ENCODE measurements at regions not wholly inside any gene's neighbourhood (a gene's known extent, or its start where the extent isn't known, plus 50 kb on each side); places are given as distances from the start of the nearest gene placed in this dataset.

GRCh38 chr16:73663720-73664119 is 615.8 kb upstream of the ZFHX3 start:
- no peak for DNase-seq

GRCh38 chr16:73636196-73636595 is 588.3 kb upstream of the ZFHX3 start:
- no peak for DNase-seq

GRCh38 chr16:73629011-73629410 is 581.1 kb upstream of the ZFHX3 start:
- no peak for DNase-seq

- DNase-seq: no peak
These were observed 569.8 kb upstream of the ZFHX3 start for GRCh38 chr16:73617738-73618137.

GRCh38 chr16:73616770-73617169 is 568.8 kb upstream of the ZFHX3 start:
- DNase-seq: no peak

GRCh38 chr16:73616166-73616753 is 568.3 kb upstream of the ZFHX3 start:
- DNase-seq: peak; percentile 52

GRCh38 chr16:73615071-73615940 is 567.4 kb upstream of the ZFHX3 start:
- no peak for DNase-seq

- no peak for DNase-seq
These were observed 566.2 kb upstream of the ZFHX3 start for GRCh38 chr16:73614131-73614530.

GRCh38 chr16:73610605-73611156 is 562.8 kb upstream of the ZFHX3 start:
- no peak for DNase-seq

GRCh38 chr16:73610160-73610559 is 562.2 kb upstream of the ZFHX3 start:
- DNase-seq: no peak

- DNase-seq: no peak
These were observed 561.0 kb upstream of the ZFHX3 start for GRCh38 chr16:73608911-73609310.

GRCh38 chr16:73605309-73605708 is 557.4 kb upstream of the ZFHX3 start:
- DNase-seq: no peak

- no peak for DNase-seq
These were observed 554.0 kb upstream of the ZFHX3 start for GRCh38 chr16:73601911-73602310.

- no peak for DNase-seq
These were observed 551.9 kb upstream of the ZFHX3 start for GRCh38 chr16:73599870-73600269.

GRCh38 chr16:73599351-73599750 is 551.4 kb upstream of the ZFHX3 start:
- DNase-seq: no peak

- DNase-seq: no peak
These were observed 536.2 kb upstream of the ZFHX3 start for GRCh38 chr16:73584157-73584556.

- DNase-seq: no peak
These were observed 524.4 kb upstream of the ZFHX3 start for GRCh38 chr16:73572135-73572828.

- DNase-seq: no peak
These were observed 521.5 kb upstream of the ZFHX3 start for GRCh38 chr16:73569266-73569980.

GRCh38 chr16:73568769-73569168 is 520.8 kb upstream of the ZFHX3 start:
- DNase-seq: no peak

- DNase-seq: no peak
These were observed 518.0 kb upstream of the ZFHX3 start for GRCh38 chr16:73565925-73566324.

GRCh38 chr16:73565263-73565662 is 517.3 kb upstream of the ZFHX3 start:
- peak; percentile 2 for DNase-seq

GRCh38 chr16:73563709-73564108 is 515.8 kb upstream of the ZFHX3 start:
- no peak for DNase-seq

- no peak for DNase-seq
These were observed 512.6 kb upstream of the ZFHX3 start for GRCh38 chr16:73560497-73560896.
